Endothelial cell (in vitro differentiated cells): ENCODE measurements at regions not wholly inside any gene's neighbourhood (a gene's known extent, or its start where the extent isn't known, plus 50 kb on each side); places are given as distances from the start of the nearest gene placed in this dataset.

Experiments used
- DNase-seq: peaks from one replicate; pipeline ENCODE4 v3.0.0; 2021; ENCODE audit warnings: low spot score
- H3K27ac Mint-ChIP-seq: one replicate; pipeline ENCODE4 v1.8.0; 2021; ENCODE audit warnings: mixed read lengths, inconsistent platforms; ENCODE audit not compliant: unreplicated experiment
- H3K27me3 Mint-ChIP-seq: one replicate; pipeline ENCODE4 v1.8.0; 2021; ENCODE audit warnings: mild to moderate bottlenecking, moderate library complexity, mixed read lengths, inconsistent platforms; ENCODE audit not compliant: unreplicated experiment
- H3K36me3 Mint-ChIP-seq: one replicate; pipeline ENCODE4 v1.8.0; 2021; ENCODE audit warnings: mild to moderate bottlenecking, low read depth, mixed read lengths, inconsistent platforms; ENCODE audit not compliant: unreplicated experiment
- H3K4me1 Mint-ChIP-seq: one replicate; pipeline ENCODE4 v1.8.0; 2021; ENCODE audit warnings: mild to moderate bottlenecking, mixed read lengths, inconsistent platforms; ENCODE audit not compliant: unreplicated experiment
- H3K4me3 Mint-ChIP-seq: one replicate; pipeline ENCODE4 v1.8.0; 2021; ENCODE audit warnings: mild to moderate bottlenecking, mixed read lengths, inconsistent platforms; ENCODE audit not compliant: unreplicated experiment
- H3K9me3 Mint-ChIP-seq: one replicate; pipeline ENCODE4 v1.8.0; 2021; ENCODE audit warnings: mixed read lengths, inconsistent platforms; ENCODE audit not compliant: unreplicated experiment
- TF ChIP-seq, protein P1 (sequence below): fragments of 200-600 bp; sonication (generic); IDR thresholded peaks from one replicate; pipeline ENCODE4 v1.5.0; 2021; ENCODE audit warnings: antibody characterized with exemption; ENCODE audit not compliant: unreplicated experiment

DNA sequence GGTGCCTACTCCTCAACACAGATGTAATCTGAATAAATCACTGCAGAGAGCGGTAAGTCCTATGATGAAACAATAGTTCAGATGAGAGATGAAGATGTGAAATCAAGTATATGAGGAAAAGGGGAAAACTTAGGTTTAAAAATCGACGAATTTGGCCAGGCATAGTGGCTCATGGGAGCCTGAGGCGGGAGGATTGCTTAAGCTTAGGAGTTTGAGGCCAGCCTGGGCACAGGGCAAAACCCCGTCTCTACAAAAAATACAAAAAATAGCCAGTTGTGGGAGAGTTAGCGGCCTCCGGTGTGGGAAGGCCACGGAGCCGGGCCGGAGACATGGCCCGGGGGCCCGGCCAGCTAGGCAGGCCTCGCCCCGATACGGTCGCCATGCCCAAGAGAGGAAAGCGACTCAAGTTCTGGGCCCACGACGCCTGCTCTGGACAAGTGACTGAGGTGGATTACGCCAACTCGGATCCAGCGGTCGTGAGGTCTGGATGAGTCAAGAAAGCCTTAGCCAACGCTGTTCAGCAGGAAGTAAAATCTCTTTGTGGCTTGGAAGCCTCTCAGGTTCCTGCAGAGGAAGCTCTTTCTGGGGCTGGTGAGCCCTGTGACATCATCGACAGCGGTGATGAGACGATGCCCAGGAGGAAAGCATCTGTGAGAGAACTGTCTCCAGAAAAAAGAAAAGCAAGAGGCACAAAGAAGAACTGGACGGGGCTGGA, 62.8 kb upstream of the SUB1 start:
- H3K9me3 Mint-ChIP-seq = no peaks in the 10 kb centered on the region
- H3K27ac Mint-ChIP-seq = no peak overlapping the region
- no peak for DNase-seq
- H3K36me3 Mint-ChIP-seq = no peaks in the 10 kb centered on the region
- H3K4me3 Mint-ChIP-seq = no peak overlapping the region
- H3K4me1 Mint-ChIP-seq = peaks cover 2% of the 10 kb centered on the region
- no peaks in the 10 kb centered on the region for H3K27me3 Mint-ChIP-seq
- TF ChIP-seq, protein P1, sequence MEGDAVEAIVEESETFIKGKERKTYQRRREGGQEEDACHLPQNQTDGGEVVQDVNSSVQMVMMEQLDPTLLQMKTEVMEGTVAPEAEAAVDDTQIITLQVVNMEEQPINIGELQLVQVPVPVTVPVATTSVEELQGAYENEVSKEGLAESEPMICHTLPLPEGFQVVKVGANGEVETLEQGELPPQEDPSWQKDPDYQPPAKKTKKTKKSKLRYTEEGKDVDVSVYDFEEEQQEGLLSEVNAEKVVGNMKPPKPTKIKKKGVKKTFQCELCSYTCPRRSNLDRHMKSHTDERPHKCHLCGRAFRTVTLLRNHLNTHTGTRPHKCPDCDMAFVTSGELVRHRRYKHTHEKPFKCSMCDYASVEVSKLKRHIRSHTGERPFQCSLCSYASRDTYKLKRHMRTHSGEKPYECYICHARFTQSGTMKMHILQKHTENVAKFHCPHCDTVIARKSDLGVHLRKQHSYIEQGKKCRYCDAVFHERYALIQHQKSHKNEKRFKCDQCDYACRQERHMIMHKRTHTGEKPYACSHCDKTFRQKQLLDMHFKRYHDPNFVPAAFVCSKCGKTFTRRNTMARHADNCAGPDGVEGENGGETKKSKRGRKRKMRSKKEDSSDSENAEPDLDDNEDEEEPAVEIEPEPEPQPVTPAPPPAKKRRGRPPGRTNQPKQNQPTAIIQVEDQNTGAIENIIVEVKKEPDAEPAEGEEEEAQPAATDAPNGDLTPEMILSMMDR = no peak

DNA sequence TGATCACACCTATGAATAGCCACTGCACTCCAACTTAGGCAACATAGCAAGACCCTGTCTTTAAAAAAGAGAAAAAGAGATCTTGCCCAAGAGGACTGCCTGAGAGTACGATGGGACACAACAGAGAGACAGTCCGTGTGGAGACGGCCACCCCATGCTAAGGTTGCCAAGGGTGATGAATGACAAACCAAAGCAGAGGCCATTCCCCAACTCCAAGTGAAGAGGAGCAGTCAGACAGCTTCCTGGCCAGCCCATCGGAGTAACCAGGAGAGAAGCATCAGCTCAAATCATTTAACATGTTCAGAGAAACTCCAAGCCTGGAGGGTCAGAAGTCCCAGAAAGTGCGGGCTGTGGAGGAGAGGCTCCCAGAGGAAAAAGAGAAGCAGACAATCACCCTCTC, 63.9 kb upstream of the SUB1 start:
- Mint-ChIP-seq H3K4me1 (peaks cover 2% of the 10 kb centered on the region), H3K27me3 (no peaks in the 10 kb centered on the region), H3K27ac (no peak overlapping the region), H3K9me3 (no peaks in the 10 kb centered on the region), H3K36me3 (no peaks in the 10 kb centered on the region), H3K4me3 (no peak overlapping the region)
- TF ChIP-seq, protein P1 = no peak
- DNase-seq = no peak

GRCh38 chr5:32520972-32521371, 64.4 kb upstream of the SUB1 start:
- Mint-ChIP-seq H3K4me3 (no peak overlapping the region), H3K27me3 (no peaks in the 10 kb centered on the region), H3K9me3 (no peaks in the 10 kb centered on the region), H3K36me3 (no peaks in the 10 kb centered on the region), H3K4me1 (peaks cover 2% of the 10 kb centered on the region), H3K27ac (no peak overlapping the region)
- DNase-seq = no peak
- TF ChIP-seq, protein P1 = no peak

DNA sequence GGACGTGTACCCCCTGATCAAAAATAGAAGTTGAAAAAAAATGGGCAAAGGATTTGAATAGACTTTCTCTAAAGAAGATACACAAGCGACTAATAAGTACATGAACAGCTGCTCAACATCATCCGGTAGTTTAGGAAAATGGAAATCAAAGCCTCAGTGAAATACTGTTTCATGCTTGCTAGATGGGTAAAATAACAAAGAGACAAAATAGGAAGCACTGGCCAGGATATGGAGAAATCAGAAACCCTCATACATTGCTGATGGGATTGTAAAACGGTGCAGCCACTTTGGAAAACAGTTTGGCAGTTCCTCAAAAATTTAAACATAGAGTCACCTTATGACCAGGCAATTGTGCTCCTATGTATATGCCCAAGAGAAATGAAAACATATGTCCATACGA, 65.0 kb upstream of the SUB1 start:
- Mint-ChIP-seq H3K4me1 (peaks cover 2% of the 10 kb centered on the region), H3K36me3 (no peaks in the 10 kb centered on the region), H3K4me3 (no peak overlapping the region), H3K9me3 (no peaks in the 10 kb centered on the region), H3K27me3 (no peaks in the 10 kb centered on the region), H3K27ac (no peak overlapping the region)
- TF ChIP-seq, protein P1 = no peak
- no peak for DNase-seq

DNA sequence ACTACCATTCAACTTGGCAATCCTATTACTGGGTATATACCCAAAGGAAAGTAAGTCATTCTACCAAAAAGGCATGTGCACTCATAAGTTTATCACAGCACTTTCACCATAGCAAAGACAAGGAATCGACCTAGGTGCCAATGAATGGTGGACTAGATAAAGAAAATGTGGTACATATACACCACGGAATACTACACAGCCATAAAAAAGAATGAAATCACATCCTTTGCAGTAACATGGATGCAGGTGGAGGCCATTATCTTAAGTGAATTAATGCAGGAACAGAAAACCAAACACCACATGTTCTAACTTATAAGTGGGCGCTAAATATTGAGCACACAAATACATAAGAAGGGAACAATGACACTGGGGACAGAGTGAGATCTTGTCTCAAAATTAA, 65.8 kb upstream of the SUB1 start:
- TF ChIP-seq, protein P1 = no peak
- no peak for DNase-seq
- H3K4me3 Mint-ChIP-seq = no peak overlapping the region
- peaks cover 2% of the 10 kb centered on the region for H3K4me1 Mint-ChIP-seq
- no peak overlapping the region for H3K27ac Mint-ChIP-seq
- H3K27me3 Mint-ChIP-seq = no peaks in the 10 kb centered on the region
- H3K9me3 Mint-ChIP-seq = no peaks in the 10 kb centered on the region
- H3K36me3 Mint-ChIP-seq = no peaks in the 10 kb centered on the region
